IPS-20b (cell line): ENCODE measurements at regions not wholly inside any gene's neighbourhood (a gene's known extent, or its start where the extent isn't known, plus 50 kb on each side); places are given as distances from the start of the nearest gene placed in this dataset.
"Not testable (repeated sequence)": the region's sequence is repeated elsewhere in the genome, so short reads cannot be mapped to it uniquely, and the experiment has no call there.

Experiments used
- H3K27ac ChIP-seq: one replicate; pipeline ENCODE4 v1.5.1; 2013; ENCODE audit warnings: low read length
- H3K27me3 ChIP-seq: 2 replicates; pipeline ENCODE4 v1.6.1; 2013; ENCODE audit warnings: mild to moderate bottlenecking, low read length, inconsistent platforms; ENCODE audit not compliant: insufficient read depth
- H3K36me3 ChIP-seq: 2 replicates; pipeline ENCODE4 v1.6.1; 2013; ENCODE audit warnings: low read depth, mild to moderate bottlenecking, inconsistent platforms, low read length, moderate library complexity; ENCODE audit not compliant: insufficient read depth
- H3K4me1 ChIP-seq: 2 replicates; pipeline ENCODE4 v1.6.1; 2013; ENCODE audit warnings: mild to moderate bottlenecking, control low read depth, inconsistent platforms, low read length, moderate library complexity; ENCODE audit not compliant: insufficient read depth
- H3K4me3 ChIP-seq: 2 replicates; pipeline ENCODE4 v1.5.1; 2013; ENCODE audit warnings: mild to moderate bottlenecking, low read length, inconsistent platforms
- H3K9ac ChIP-seq: 2 replicates; pipeline ENCODE4 v1.6.1; 2013; ENCODE audit warnings: low read depth, mild to moderate bottlenecking, inconsistent platforms, low read length, moderate library complexity
- H3K9me3 ChIP-seq: 2 replicates; pipeline ENCODE4 v1.6.1; 2013; ENCODE audit warnings: mild to moderate bottlenecking, low read depth, low read length, inconsistent platforms; ENCODE audit not compliant: insufficient read depth

GRCh38 chr5:125085797-125086505, 339.5 kb upstream of the ZNF608 start:
- Histone ChIP-seq H3K4me1 (no peaks in the 10 kb centered on the region), H3K4me3 (no peak overlapping the region), H3K27ac (no peak overlapping the region), H3K9me3 (no peaks in the 10 kb centered on the region), H3K9ac (no peak overlapping the region), H3K27me3 (no peaks in the 10 kb centered on the region), H3K36me3 (no peaks in the 10 kb centered on the region)

DNA sequence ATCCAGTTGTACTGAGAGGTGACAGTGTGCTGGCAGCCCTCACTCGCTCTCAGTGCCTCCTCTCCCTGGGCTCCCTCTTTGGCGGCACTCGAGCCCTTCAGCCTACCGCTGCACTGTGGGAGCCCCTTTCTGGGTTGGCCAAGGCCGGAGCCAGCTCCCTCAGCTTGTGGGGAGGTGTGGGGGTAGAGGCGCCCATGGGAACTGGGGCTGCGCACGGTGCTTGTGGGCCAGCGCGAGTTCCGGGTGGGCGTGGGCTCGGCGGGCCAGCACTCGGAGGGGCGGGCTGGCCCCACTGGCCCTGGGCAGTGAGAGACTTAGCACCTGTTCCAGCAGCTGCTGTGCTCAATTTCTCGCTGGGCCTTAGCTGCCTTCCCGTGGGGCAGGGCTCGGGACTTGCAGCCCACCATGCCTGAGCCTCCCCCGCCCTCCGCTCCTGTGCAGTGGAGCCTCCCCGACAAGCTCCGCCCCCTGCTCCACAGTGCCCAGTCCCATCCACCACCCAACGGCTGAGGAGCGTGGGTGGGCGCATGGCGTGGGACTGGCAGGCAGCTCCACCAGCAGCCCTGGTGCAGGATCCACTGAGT, 342.2 kb upstream of the ZNF608 start:
- Histone ChIP-seq H3K27ac (no peak overlapping the region), H3K9ac (no peak overlapping the region), H3K27me3 (no peaks in the 10 kb centered on the region), H3K4me3 (no peak overlapping the region), H3K4me1 (no peaks in the 10 kb centered on the region), H3K36me3 (no peaks in the 10 kb centered on the region), H3K9me3 (no peaks in the 10 kb centered on the region)

DNA sequence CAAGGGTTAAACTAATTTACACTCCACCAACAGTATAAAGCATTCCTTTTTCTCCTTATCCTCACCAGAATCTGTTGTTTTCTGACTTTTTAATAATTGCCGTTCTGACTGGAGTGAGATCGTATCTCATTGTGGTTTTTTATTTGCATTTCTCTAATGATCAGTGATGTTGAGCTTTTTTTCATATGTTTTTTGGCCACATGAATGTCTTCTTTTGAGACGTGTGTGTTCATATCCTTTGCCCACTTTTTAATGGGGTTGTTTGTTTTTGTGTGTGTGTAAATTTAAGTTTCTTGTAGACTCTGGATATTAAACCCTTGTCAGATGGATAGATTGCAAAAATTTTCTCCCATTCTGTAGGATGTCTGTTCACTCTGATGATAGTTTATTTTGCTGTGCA, 345.7 kb upstream of the ZNF608 start:
- not testable (repeated sequence) for H3K4me3 ChIP-seq, H3K36me3 ChIP-seq, H3K4me1 ChIP-seq, H3K27me3 ChIP-seq, H3K9ac ChIP-seq, H3K27ac ChIP-seq, H3K9me3 ChIP-seq

DNA sequence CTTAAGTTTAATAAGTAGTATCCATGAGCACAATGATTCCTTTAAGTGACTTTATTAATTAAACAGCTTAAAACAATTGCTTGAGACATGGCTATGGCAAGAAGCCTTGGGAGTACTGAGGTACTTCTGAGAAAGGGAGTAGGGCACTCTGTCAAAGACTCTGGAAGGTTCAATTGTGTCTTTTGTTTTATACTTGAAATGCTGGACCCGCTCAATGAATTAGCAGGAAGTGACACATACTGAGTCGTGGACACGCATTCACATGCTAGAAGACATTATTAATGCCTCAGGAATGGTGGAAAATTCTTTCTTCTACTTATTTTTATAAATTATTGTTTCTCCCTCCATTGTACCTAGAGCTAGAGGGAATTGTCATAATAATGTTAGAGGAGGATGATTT, 347.3 kb upstream of the ZNF608 start:
- H3K9ac ChIP-seq: no peak overlapping the region
- H3K27ac ChIP-seq: no peak overlapping the region
- H3K4me1 ChIP-seq: no peaks in the 10 kb centered on the region
- no peak overlapping the region for H3K4me3 ChIP-seq
- H3K9me3 ChIP-seq: peaks cover 9% of the 10 kb centered on the region
- H3K36me3 ChIP-seq: 0 out of 2 replicates have a peak, but pooled peaks cover 2% of the 10 kb centered on the region
- H3K27me3 ChIP-seq: no peaks in the 10 kb centered on the region

GRCh38 chr5:125100342-125100741, 353.9 kb upstream of the ZNF608 start:
- H3K4me3 ChIP-seq: no peak overlapping the region
- peaks cover 9% of the 10 kb centered on the region for H3K9me3 ChIP-seq
- H3K27me3 ChIP-seq: no peaks in the 10 kb centered on the region
- 0 out of 2 replicates have a peak, but pooled peaks cover 2% of the 10 kb centered on the region for H3K36me3 ChIP-seq
- H3K9ac ChIP-seq: no peak overlapping the region
- no peak overlapping the region for H3K27ac ChIP-seq
- H3K4me1 ChIP-seq: no peaks in the 10 kb centered on the region

- Histone ChIP-seq H3K9ac (no peak overlapping the region), H3K27me3 (no peaks in the 10 kb centered on the region), H3K36me3 (0 out of 2 replicates have a peak, but pooled peaks cover 2% of the 10 kb centered on the region), H3K9me3 (peaks cover 4% of the 10 kb centered on the region), H3K27ac (no peak overlapping the region), H3K4me1 (no peaks in the 10 kb centered on the region), H3K4me3 (no peak overlapping the region)
Measured at GRCh38 chr5:125100951-125101350, 354.5 kb upstream of the ZNF608 start.

DNA sequence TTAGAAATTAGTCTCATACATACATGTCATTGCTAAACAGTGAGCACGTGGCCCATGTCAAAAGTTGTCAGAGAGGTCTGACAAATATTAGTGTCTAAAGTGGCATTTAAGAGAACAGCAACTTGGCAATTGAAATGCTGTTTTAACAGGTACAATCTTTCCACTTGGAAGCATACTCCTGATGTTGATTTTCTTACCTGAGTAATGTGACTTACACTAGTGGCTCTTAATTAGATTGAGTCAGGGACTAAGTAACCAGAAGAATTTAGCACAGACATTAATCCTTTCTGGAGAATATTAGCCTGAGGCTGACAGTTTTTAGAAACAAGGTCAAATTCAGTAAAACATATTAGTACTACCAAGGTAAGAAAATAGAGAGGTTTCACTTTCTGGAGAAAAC, 357.0 kb upstream of the ZNF608 start:
- Histone ChIP-seq H3K27ac (no peak overlapping the region), H3K9me3 (no peaks in the 10 kb centered on the region), H3K36me3 (no peaks in the 10 kb centered on the region), H3K4me3 (no peak overlapping the region), H3K9ac (no peak overlapping the region), H3K4me1 (no peaks in the 10 kb centered on the region), H3K27me3 (no peaks in the 10 kb centered on the region)

DNA sequence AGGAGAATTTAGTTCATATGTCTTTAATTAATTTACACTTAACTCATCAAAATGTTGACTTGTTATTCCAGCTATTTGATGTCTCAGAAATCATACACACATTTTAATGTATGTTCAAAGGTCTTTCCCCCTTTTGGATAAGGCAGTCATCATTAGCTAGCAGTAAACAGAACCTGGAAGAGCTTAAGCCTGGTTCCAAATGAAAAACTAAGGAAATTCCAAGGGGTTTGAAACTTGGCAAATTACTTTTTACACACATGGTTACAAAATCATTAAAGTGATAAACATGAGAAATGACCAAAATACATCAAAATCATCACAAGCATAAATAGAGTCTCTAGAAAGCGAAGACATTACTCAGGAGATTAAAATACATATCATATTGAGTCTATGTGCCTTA, 359.8 kb upstream of the ZNF608 start:
- Histone ChIP-seq H3K9me3 (no peaks in the 10 kb centered on the region), H3K4me3 (no peak overlapping the region), H3K27ac (no peak overlapping the region), H3K27me3 (no peaks in the 10 kb centered on the region), H3K4me1 (no peaks in the 10 kb centered on the region), H3K9ac (no peak overlapping the region), H3K36me3 (no peaks in the 10 kb centered on the region)

DNA sequence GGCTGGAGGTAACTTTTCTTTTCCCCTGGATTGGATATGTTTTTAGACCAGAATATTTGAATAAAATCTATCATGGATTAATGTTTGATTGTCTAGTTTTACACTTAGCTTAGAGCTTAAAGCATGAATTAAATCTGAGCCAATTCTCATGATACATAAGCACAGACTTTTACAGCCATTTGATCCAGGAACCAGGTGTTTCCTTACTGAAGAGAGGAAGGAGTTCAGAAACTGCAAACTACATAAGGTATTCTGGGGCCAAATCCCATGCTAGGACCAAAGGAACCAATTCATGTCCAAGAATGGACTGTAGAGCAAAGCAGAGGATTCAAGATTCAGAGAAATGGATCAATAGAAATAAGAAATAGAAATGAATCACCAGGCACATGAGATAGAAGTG, 360.4 kb upstream of the ZNF608 start:
- no peak overlapping the region for H3K27ac ChIP-seq

DNA sequence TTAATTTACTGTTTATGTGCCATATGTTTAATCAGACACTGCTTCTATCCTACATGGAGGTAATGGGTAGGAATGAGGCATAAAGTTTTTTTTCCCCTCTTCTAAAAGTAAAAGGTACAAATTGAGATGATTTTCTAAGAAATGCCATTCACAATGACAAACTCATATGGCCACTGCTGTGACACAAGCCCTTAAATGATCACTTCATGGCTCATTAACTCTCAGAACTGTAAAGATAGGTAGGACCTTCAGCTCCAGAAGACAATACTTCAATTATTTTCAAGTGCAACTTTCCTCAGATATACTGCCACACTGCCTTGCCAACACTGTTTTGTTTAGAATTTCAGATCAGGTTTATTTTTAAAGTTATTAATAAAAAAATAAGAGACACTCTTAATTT, 362.9 kb upstream of the ZNF608 start:
- no peaks in the 10 kb centered on the region for H3K36me3 ChIP-seq
- H3K27ac ChIP-seq: no peak overlapping the region
- no peak overlapping the region for H3K9ac ChIP-seq
- no peaks in the 10 kb centered on the region for H3K4me1 ChIP-seq
- no peak overlapping the region for H3K4me3 ChIP-seq
- H3K27me3 ChIP-seq: no peaks in the 10 kb centered on the region
- no peaks in the 10 kb centered on the region for H3K9me3 ChIP-seq

More for the DNA sequence above, 360.4 kb upstream of the ZNF608 start:
- no peaks in the 10 kb centered on the region for H3K9me3 ChIP-seq
- no peak overlapping the region for H3K4me3 ChIP-seq
- H3K9ac ChIP-seq: no peak overlapping the region
- H3K27me3 ChIP-seq: no peaks in the 10 kb centered on the region
- H3K36me3 ChIP-seq: no peaks in the 10 kb centered on the region
- H3K4me1 ChIP-seq: no peaks in the 10 kb centered on the region

DNA sequence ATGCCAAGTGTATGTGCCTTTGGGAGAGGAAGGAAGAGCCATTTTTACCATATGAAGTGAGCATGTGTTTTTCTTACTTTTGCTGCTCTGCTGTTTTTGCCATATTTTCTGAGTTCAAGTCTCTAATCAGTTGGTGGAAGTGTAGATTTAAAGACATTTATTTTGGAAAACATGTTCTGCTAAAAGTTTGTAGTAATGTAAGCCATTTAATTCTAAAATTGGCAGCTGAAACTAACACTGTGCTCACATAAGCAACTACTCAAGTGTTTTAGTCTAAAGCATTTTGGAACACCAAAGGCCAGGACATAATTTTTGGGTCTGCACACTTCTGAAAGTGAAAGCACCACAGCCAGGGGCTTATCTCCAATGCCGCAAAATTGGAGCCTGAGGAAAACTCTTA, 363.4 kb upstream of the ZNF608 start:
- no peak overlapping the region for H3K9ac ChIP-seq
- H3K27me3 ChIP-seq: no peaks in the 10 kb centered on the region
- H3K9me3 ChIP-seq: no peaks in the 10 kb centered on the region
- no peaks in the 10 kb centered on the region for H3K4me1 ChIP-seq
- H3K4me3 ChIP-seq: no peak overlapping the region
- H3K27ac ChIP-seq: no peak overlapping the region
- no peaks in the 10 kb centered on the region for H3K36me3 ChIP-seq

- Histone ChIP-seq H3K4me3 (no peak overlapping the region), H3K9me3 (no peaks in the 10 kb centered on the region), H3K27me3 (no peaks in the 10 kb centered on the region), H3K4me1 (no peaks in the 10 kb centered on the region), H3K36me3 (no peaks in the 10 kb centered on the region), H3K9ac (no peak overlapping the region), H3K27ac (no peak overlapping the region)
Measured at GRCh38 chr5:125112196-125112595, 365.8 kb upstream of the ZNF608 start.
